ENCODE measurements at regions not wholly inside any gene's neighbourhood (a gene's known extent, or its start where the extent isn't known, plus 50 kb on each side); places are given as distances from the start of the nearest gene placed in this dataset. TPM values are rescaled to one million over a fixed set of nuclear protein-coding genes. Genes with fewer than 3 reads are reported as not detected.
"Not testable (repeated sequence)": the region's sequence is repeated elsewhere in the genome, so short reads cannot be mapped to it uniquely, and the experiment has no call there.

DNA sequence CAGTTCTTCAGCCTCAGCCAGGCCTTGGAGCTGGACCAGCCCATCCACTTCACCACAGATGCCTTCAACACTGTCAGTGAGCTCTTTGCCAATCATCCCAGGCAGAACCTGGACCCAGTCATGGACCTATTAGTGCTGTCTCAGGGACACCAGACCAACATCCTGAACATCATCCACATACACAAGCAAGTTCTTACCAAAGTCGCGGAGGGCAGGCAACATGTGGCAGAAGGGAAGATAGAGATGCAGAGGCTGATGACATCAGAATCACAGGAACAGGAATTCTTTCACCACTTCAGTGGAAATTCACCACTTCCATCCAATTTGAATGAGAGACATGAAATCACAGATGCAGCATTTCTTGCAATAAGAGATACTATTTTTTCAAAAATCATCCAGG lies 845.3 kb downstream of the FOXD4L5 start:
- H4K5ac ChIP-seq (ENCODE audit: insufficient read length, low read depth, low read length); H2BK5ac ChIP-seq (ENCODE audit: low read depth, low read length); H3K4ac ChIP-seq (replicated peaks; ENCODE audit: insufficient read length, low read depth, low read length): not testable (repeated sequence)

More for the DNA sequence above, 845.3 kb downstream of the FOXD4L5 start:
- H3K79me2 ChIP-seq (ENCODE audit: control insufficient read depth in 1 of 2, insufficient read depth in 2 of 2, low read length in 2 of 2); CTCF ChIA-PET (ENCODE audit: partially characterized antibody); H3K9ac ChIP-seq (replicated peaks in 1 of 4; ENCODE audit: extremely low read depth in 1 of 4, low read depth in 3 of 4, low read length in 3 of 4); DNase-seq (ENCODE audit: low read depth in 1 of 2, low spot score in 2 of 2); H3K79me1 ChIP-seq (ENCODE audit: low read depth, low read length); POLR2A ChIA-PET (ENCODE audit: partially characterized antibody); H3K27ac ChIP-seq (ENCODE audit: low read depth, low read length); H3K4me1 ChIP-seq (replicated peaks in 1 of 4; ENCODE audit: control insufficient read depth in 3 of 4, insufficient read depth in 4 of 4, low read length in 3 of 4); H4K8ac ChIP-seq (ENCODE audit: extremely low read depth, insufficient read depth, low read length); H3K4me3 ChIP-seq (ENCODE audit: extremely low read depth in 1 of 4, insufficient read depth in 2 of 4, low read depth in 3 of 4, low read length in 4 of 4); H2BK15ac ChIP-seq (ENCODE audit: low read length); H2AK5ac ChIP-seq (ENCODE audit: low read depth, low read length); H4K20me1 ChIP-seq (replicated peaks in 1 of 2; ENCODE audit: control insufficient read depth in 1 of 2, insufficient read depth in 2 of 2, low read length in 2 of 2); H2BK20ac ChIP-seq (ENCODE audit: low read length); H3K23ac ChIP-seq (ENCODE audit: insufficient read length); FAIRE-seq; H3K56ac ChIP-seq (replicated peaks; ENCODE audit: insufficient read length, low read depth, low read length); H3K18ac ChIP-seq (ENCODE audit: extremely low read depth, low read length); H3K36me3 ChIP-seq (ENCODE audit: control insufficient read depth in 2 of 4, insufficient read depth in 4 of 4, low read length in 3 of 4); H3K23me2 ChIP-seq (ENCODE audit: low read depth, low read length); H2BK120ac ChIP-seq (replicated peaks; ENCODE audit: low read depth, low read length); H3K9me3 ChIP-seq (ENCODE audit: insufficient read depth in 2 of 2, low read depth in 1 of 2, low read length in 1 of 2); H3K4me2 ChIP-seq (ENCODE audit: insufficient read depth in 1 of 2, low read depth in 2 of 2, low read length in 2 of 2); H2AFZ ChIP-seq (ENCODE audit: low read length); H4K91ac ChIP-seq (replicated peaks; ENCODE audit: insufficient read length, low read length); H3K14ac ChIP-seq (ENCODE audit: insufficient read length); H2BK12ac ChIP-seq (ENCODE audit: low read depth, low read length); H3K27me3 ChIP-seq (replicated peaks in 1 of 4; ENCODE audit: control insufficient read depth in 3 of 4, extremely low read depth in 1 of 4, insufficient read depth in 3 of 4, low read length in 3 of 4): not testable (repeated sequence)
- 89% methylated on average over 2 of the region's 2 CpGs; no CpG with 5 or more reads in 1 of the 2 experiments for WGBS, 2 experiments (ENCODE audit: extremely low coverage in 1 of 2, insufficient coverage in 1 of 2, insufficient read length in 1 of 2, insufficient replicate concordance in 2 of 2, low coverage in 1 of 2, low lambda C conversion rate in 2 of 2, missing lambda C conversion rate in 1 of 2)

Small RNA genes in the stretch of these regions (small RNA-seq; reads per million reads assigned to genes)
- not detected for gene AL773524.1 (ENCODE audit: insufficient read depth)
